Activated CD4-positive, alpha-beta T cell treated with anti-CD3 and anti-CD28 coated beads, Interleukin-2, amount 10 ng/mL, durations not matched to agents 24 days and 14 days (primary cell): ENCODE measurements at regions not wholly inside any gene's neighbourhood (a gene's known extent, or its start where the extent isn't known, plus 50 kb on each side); places are given as distances from the start of the nearest gene placed in this dataset.
"Not testable (repeated sequence)": the region's sequence is repeated elsewhere in the genome, so short reads cannot be mapped to it uniquely, and the experiment has no call there.

Source experiments
- DNase-seq: peaks from one replicate; pipeline ENCODE4 v3.0.0; 2022
- H3K27ac Mint-ChIP-seq: one replicate; pipeline ENCODE4 v1.8.0; 2022; ENCODE audit warnings: mild to moderate bottlenecking, mixed read lengths
- H3K27me3 Mint-ChIP-seq: one replicate; pipeline ENCODE4 v1.8.0; 2022; ENCODE audit warnings: mixed read lengths
- H3K36me3 Mint-ChIP-seq: one replicate; pipeline ENCODE4 v1.8.0; 2022; ENCODE audit warnings: low read depth, mild to moderate bottlenecking, mixed read lengths
- H3K4me1 Mint-ChIP-seq: one replicate; pipeline ENCODE4 v1.8.0; 2021; ENCODE audit warnings: mixed read lengths
- H3K4me3 Mint-ChIP-seq: one replicate; pipeline ENCODE4 v1.8.0; 2022; ENCODE audit warnings: mild to moderate bottlenecking, moderate library complexity, mixed read lengths
- H3K9me3 Mint-ChIP-seq: one replicate; pipeline ENCODE4 v1.8.0; 2021; ENCODE audit warnings: mixed read lengths
- intact Hi-C: fragments of 100-400 bp; cut with micrococcal nuclease; formaldehyde crosslinking; loops from one replicate; pipeline ENCODE4 v1.15.1; 2023

DNA sequence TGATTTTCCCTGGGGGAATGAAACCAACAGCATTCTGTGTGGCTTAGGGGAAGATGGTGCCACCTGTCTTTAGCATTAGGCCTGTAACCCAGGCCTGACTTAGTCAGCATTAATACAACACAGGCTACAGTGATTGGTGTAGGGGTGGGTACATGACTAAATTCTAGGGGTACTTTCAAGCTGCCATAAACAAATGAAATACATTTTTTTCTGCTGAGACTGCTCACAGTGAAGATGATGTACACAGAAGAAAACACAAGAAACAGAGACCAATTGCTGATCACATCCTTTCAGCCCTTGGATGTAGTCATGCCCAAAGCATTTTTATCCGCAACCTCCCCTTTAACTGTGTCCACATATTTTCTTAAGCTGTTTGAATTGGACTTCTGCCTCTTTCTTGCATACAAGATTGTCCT lies 527.2 kb downstream of the KCTD16 start:
- no peaks in the 10 kb centered on the region for H3K36me3 Mint-ChIP-seq
- intact Hi-C loops: no loop called here
- DNase-seq: no peak
- no peaks in the 10 kb centered on the region for H3K27me3 Mint-ChIP-seq
- no peaks in the 10 kb centered on the region for H3K4me1 Mint-ChIP-seq
- no peaks in the 10 kb centered on the region for H3K9me3 Mint-ChIP-seq
- no peak overlapping the region for H3K27ac Mint-ChIP-seq
- H3K4me3 Mint-ChIP-seq: no peak overlapping the region

DNA sequence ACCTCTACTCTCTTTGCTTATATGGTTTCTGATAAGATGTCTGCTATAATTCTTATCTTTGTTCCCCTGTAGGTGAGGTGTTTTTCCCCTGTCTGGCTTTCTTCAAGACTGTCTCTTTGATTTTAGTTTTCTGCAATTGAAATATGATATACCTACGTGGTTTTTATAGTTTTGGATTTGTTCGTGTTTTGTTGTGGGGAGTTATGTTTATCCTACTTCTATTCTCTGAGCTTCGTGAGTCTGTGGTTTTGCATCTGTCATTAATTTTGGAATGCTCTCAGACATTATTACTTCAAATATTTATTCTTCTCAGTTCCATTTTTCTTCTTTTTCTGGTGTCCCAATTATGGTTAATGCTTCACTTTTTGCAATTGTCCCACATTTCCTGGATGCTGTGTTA lies 521.3 kb downstream of the KCTD16 start:
- Mint-ChIP-seq H3K27ac (no peak overlapping the region), H3K4me3 (no peak overlapping the region), H3K4me1 (no peaks in the 10 kb centered on the region), H3K36me3 (no peaks in the 10 kb centered on the region), H3K9me3 (no peaks in the 10 kb centered on the region), H3K27me3 (no peaks in the 10 kb centered on the region)
- DNase-seq: no peak
- intact Hi-C loops: no loop called here

GRCh38 chr5:144684899-144685298 lies 514.2 kb downstream of the KCTD16 start:
- no peak for DNase-seq
- Mint-ChIP-seq H3K27ac (no peak overlapping the region), H3K4me1 (no peaks in the 10 kb centered on the region), H3K9me3 (peaks cover 4% of the 10 kb centered on the region), H3K4me3 (no peak overlapping the region), H3K27me3 (no peaks in the 10 kb centered on the region), H3K36me3 (no peaks in the 10 kb centered on the region)
- intact Hi-C loops: no loop called here

GRCh38 chr5:144680711-144681110 lies 510.0 kb downstream of the KCTD16 start:
- Mint-ChIP-seq H3K4me1 (no peaks in the 10 kb centered on the region), H3K27ac (no peak overlapping the region), H3K27me3 (no peaks in the 10 kb centered on the region), H3K36me3 (no peaks in the 10 kb centered on the region), H3K9me3 (peaks cover 4% of the 10 kb centered on the region), H3K4me3 (no peak overlapping the region)
- no peak for DNase-seq
- intact Hi-C loops: no loop called here

DNA sequence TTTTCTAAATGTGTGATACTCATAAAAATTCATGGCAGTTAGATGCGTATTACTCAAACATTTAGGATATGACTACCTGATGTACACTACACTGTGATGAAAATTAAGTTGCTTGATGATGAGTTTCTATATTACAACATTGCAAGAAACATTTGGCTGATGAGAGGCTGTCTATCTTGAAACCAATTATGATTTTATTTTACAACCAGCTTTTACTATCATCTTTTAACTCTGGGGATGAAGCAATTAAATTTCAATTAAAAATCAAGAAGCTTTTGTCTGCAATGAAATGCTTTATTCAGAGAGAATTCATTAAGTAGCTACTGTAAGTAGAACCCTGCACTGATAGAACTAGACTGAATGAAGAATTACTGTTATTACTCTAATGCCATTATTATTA lies 500.4 kb downstream of the KCTD16 start:
- Mint-ChIP-seq H3K27ac (no peak overlapping the region), H3K27me3 (no peaks in the 10 kb centered on the region), H3K36me3 (no peaks in the 10 kb centered on the region)

GRCh38 chr5:144659634-144660227 lies 489.1 kb downstream of the KCTD16 start:
- Mint-ChIP-seq H3K27me3 (no peaks in the 10 kb centered on the region), H3K4me1 (no peaks in the 10 kb centered on the region)

More for the DNA sequence above, 500.4 kb downstream of the KCTD16 start:
- DNase-seq: no peak
- Mint-ChIP-seq H3K4me3 (no peak overlapping the region), H3K9me3 (no peaks in the 10 kb centered on the region), H3K4me1 (no peaks in the 10 kb centered on the region)
- intact Hi-C loops: no loop called here

GRCh38 chr5:144644317-144644716 lies 473.6 kb downstream of the KCTD16 start:
- no peak overlapping the region for H3K27ac Mint-ChIP-seq
- no peaks in the 10 kb centered on the region for H3K36me3 Mint-ChIP-seq
- intact Hi-C loops: no loop called here
- H3K4me3 Mint-ChIP-seq: no peak overlapping the region
- H3K9me3 Mint-ChIP-seq: peaks cover 8% of the 10 kb centered on the region
- no peaks in the 10 kb centered on the region for H3K4me1 Mint-ChIP-seq
- no peak for DNase-seq
- no peaks in the 10 kb centered on the region for H3K27me3 Mint-ChIP-seq

More at GRCh38 chr5:144659634-144660227, 489.1 kb downstream of the KCTD16 start:
- no peaks in the 10 kb centered on the region for H3K9me3 Mint-ChIP-seq
- no peak for DNase-seq
- no peaks in the 10 kb centered on the region for H3K36me3 Mint-ChIP-seq
- intact Hi-C loops: no loop called here
- no peak overlapping the region for H3K4me3 Mint-ChIP-seq
- H3K27ac Mint-ChIP-seq: no peak overlapping the region

- no peak for DNase-seq
- H3K9me3 Mint-ChIP-seq: peaks cover 4% of the 10 kb centered on the region
- no peaks in the 10 kb centered on the region for H3K4me1 Mint-ChIP-seq
- intact Hi-C loops: no loop called here
- H3K36me3 Mint-ChIP-seq: no peaks in the 10 kb centered on the region
- H3K27me3 Mint-ChIP-seq: no peaks in the 10 kb centered on the region
- H3K4me3 Mint-ChIP-seq: no peak overlapping the region
- no peak overlapping the region for H3K27ac Mint-ChIP-seq
Measured at GRCh38 chr5:144638787-144639186, 468.1 kb downstream of the KCTD16 start.

DNA sequence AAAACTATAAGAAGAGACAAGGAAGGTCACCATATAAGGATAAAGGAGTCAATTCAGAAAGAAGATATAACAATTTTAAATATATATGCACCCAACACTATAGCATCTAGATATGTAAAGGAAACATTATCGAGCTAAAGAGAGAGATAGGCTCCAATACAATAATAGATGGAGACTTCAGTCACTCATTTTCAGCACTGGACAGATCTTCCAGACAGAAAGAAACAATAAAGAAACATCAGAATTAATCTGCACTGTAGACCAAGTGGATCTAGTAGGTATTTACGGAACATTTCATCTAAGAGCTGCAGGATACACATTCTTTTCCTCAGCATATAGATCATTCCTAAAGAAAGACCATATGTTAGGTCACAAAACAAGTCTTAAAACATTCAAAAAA lies 463.5 kb downstream of the KCTD16 start:
- Mint-ChIP-seq H3K4me3 (no peak overlapping the region), H3K4me1 (no peaks in the 10 kb centered on the region), H3K27me3 (no peaks in the 10 kb centered on the region), H3K9me3 (peaks cover 9% of the 10 kb centered on the region), H3K36me3 (no peaks in the 10 kb centered on the region), H3K27ac (no peak overlapping the region)
- no peak for DNase-seq
- intact Hi-C loops: no loop called here

- no peak for DNase-seq
- Mint-ChIP-seq H3K27ac (no peak overlapping the region), H3K4me1 (no peaks in the 10 kb centered on the region)
Measured at GRCh38 chr5:144598451-144599068, 427.9 kb downstream of the KCTD16 start.

GRCh38 chr5:144596517-144596916 lies 425.8 kb downstream of the KCTD16 start:
- no peak for DNase-seq
- intact Hi-C loops: no loop called here
- H3K9me3 Mint-ChIP-seq: peaks cover 14% of the 10 kb centered on the region
- no peak overlapping the region for H3K4me3 Mint-ChIP-seq
- no peaks in the 10 kb centered on the region for H3K4me1 Mint-ChIP-seq
- peaks cover 2% of the 10 kb centered on the region for H3K27me3 Mint-ChIP-seq
- no peaks in the 10 kb centered on the region for H3K36me3 Mint-ChIP-seq
- H3K27ac Mint-ChIP-seq: no peak overlapping the region

More at GRCh38 chr5:144598451-144599068, 427.9 kb downstream of the KCTD16 start:
- H3K27me3 Mint-ChIP-seq: peaks cover 2% of the 10 kb centered on the region
- intact Hi-C loops: no loop called here
- no peak overlapping the region for H3K4me3 Mint-ChIP-seq
- peaks cover 8% of the 10 kb centered on the region for H3K9me3 Mint-ChIP-seq
- H3K36me3 Mint-ChIP-seq: no peaks in the 10 kb centered on the region

GRCh38 chr5:144594919-144595318 lies 424.2 kb downstream of the KCTD16 start:
- DNase-seq: no peak
- no peak overlapping the region for H3K4me3 Mint-ChIP-seq
- no peak overlapping the region for H3K27ac Mint-ChIP-seq
- H3K27me3 Mint-ChIP-seq: peaks cover 2% of the 10 kb centered on the region
- H3K36me3 Mint-ChIP-seq: no peaks in the 10 kb centered on the region
- H3K4me1 Mint-ChIP-seq: no peaks in the 10 kb centered on the region
- peaks cover 14% of the 10 kb centered on the region for H3K9me3 Mint-ChIP-seq
- intact Hi-C loops: no loop called here

GRCh38 chr5:144594234-144594633 lies 423.6 kb downstream of the KCTD16 start:
- H3K27me3 Mint-ChIP-seq, H3K27ac Mint-ChIP-seq, H3K4me1 Mint-ChIP-seq, H3K9me3 Mint-ChIP-seq, H3K36me3 Mint-ChIP-seq, H3K4me3 Mint-ChIP-seq, intact Hi-C loops, DNase-seq: not testable (repeated sequence)

- intact Hi-C loops: no loop called here
- no peak overlapping the region for H3K4me3 Mint-ChIP-seq
- peaks cover 3% of the 10 kb centered on the region for H3K9me3 Mint-ChIP-seq
- H3K36me3 Mint-ChIP-seq: no peaks in the 10 kb centered on the region
- no peak for DNase-seq
- no peak overlapping the region for H3K27ac Mint-ChIP-seq
- H3K4me1 Mint-ChIP-seq: no peaks in the 10 kb centered on the region
- no peaks in the 10 kb centered on the region for H3K27me3 Mint-ChIP-seq
Measured at GRCh38 chr5:144585681-144586080, 415.0 kb downstream of the KCTD16 start.
